ENCODE measurements at regions not wholly inside any gene's neighbourhood (a gene's known extent, or its start where the extent isn't known, plus 50 kb on each side); places are given as distances from the start of the nearest gene placed in this dataset.
A peak's percentile ranks its signal among the peaks of the same experiment; 100 is the strongest.
"Not testable (repeated sequence)": the region's sequence is repeated elsewhere in the genome, so short reads cannot be mapped to it uniquely, and the experiment has no call there.

DNA sequence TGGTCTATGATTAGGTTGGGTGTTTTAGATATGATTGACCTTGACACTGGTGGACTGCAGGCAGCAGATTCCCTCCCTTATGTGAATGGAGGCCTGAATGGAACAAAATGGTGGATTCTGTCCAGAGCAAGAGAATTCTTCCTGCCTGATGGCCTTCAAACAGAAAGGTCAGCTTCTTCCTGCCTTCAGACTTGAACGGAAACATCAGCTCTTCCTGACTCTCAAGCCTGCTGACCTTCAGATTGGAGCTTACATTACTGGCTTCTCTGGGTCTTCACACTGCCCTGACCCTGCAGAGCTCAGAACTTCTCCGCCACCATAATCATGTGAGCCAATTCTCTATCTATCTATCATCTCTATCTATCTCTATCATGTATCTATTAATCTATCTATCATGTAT is 111.6 kb downstream of the RAMP3 start:
- DNase-seq: no peak

DNA sequence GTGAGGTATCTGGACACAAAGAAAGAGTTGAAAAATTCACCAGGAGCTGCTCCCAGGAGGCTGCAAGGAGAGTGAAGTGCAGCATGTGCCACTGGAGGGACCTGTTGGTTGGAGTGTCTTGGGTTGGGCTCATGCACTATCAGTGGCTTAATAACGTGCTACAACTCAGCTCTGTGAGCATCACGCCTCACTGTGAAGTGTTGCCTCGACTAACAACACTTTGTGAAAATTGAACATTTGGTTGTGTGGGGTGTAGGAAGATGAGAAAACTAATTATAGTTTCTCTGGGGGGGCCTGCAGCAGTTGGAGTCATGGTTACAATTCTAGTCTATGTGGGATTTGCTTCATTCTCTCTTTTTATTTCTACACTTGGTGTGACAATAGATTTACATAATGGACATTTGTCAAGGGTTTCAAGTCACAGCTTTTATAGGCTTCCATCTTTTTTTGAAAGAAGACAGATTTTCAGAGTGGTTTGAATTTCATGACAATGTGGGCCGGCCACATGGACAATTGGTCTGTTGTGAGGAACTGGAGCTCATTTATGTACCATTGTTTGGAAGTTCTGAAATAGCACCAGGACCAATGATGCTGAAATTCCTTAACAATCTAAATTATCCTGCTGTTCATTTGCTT is 121.3 kb downstream of the RAMP3 start:
- no peak for DNase-seq

GRCh38 chr7:45289611-45290010 is 132.0 kb downstream of the RAMP3 start:
- not testable (repeated sequence) for DNase-seq

GRCh38 chr7:45290880-45291279 is 133.3 kb downstream of the RAMP3 start:
- no peak for DNase-seq

DNA sequence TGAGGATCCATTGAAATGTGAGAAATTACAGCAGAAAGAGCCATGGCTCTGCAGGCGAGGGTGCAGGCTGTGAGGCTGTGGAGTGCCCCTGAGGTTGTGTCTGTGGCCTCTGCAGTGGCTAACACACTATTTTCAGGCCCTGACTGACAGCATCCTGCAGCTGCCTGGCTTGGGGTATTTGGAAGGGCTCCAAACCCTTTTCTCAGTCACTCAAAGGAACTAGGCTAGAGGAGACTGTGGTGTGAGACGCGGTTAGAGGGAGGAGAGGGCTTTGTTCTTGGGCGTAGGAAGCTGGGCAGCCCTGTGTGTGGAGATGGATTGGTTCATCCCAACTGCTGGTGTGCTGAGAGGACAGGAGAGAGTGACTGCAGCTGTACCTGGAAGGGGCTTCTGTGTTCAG is 134.9 kb downstream of the RAMP3 start:
- DNase-seq: peak; percentile 6

DNA sequence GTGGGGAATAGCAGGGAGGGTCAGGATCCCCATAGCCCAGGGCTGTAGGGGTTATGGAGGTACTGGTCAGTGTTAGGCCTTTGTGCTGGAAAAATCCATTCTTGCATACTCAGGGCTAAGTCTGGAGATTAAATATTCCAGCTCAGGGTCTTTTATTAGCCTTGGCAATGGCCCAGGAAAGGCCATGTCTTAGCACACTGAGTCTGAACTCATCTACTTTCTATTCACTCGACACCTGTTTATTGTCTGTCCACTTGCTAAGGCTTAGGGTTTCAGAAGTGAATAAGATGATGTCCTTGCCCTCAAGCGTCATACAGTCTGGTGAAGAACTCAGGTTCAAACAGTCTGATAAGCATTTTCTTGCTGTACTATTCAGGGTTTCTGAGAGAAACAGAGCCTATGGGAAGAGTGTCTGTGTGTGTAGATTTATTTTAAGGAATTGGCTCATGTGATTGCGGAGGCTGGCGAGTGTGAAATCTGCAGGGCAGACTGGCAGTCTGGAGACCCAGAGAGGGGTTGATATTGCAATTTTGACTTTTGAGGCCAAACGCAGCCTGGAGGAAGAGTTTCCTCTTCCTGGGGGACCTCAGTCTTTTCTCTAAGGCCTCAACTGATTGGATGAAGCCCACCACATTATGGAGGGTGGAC is 135.8 kb downstream of the RAMP3 start:
- no peak for DNase-seq

- no peak for DNase-seq
Observed at GRCh38 chr7:45294559-45294958, 137.0 kb downstream of the RAMP3 start.

- no peak for DNase-seq
Observed at GRCh38 chr7:45295222-45295621, 137.6 kb downstream of the RAMP3 start.

GRCh38 chr7:45296748-45297147 is 139.2 kb downstream of the RAMP3 start:
- no peak for DNase-seq

DNA sequence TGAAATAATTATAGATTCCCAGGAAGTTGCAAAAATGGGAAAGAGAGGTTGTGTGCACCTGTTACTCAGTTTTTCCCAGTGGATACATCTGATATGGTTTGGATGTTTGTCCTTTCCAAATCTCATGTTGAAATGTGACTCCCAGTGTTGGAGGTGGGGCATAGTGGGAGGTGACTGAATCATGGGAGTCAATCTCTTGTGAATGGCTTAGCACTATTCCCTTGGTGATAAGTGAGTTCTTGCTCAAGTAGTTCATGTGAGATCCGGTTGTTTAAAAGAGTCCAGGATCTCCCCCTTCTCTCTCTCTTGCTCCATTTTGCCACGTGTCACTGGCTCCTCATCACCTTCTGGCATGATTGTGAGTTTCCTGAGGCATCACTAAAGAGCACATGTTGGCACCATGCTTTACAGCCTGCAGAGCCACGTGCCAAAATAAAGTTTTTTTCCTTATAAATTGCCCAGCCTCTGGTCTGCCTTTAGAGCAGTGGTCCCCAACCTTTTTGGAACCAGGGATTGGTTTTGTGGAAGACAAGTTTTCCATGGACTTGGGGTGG is 149.2 kb downstream of the RAMP3 start:
- DNase-seq: no peak

- no peak for DNase-seq
Observed at GRCh38 chr7:45311597-45311996, 154.0 kb downstream of the RAMP3 start.

GRCh38 chr7:45315512-45315911 is 157.9 kb downstream of the RAMP3 start:
- DNase-seq: not testable (repeated sequence)

DNA sequence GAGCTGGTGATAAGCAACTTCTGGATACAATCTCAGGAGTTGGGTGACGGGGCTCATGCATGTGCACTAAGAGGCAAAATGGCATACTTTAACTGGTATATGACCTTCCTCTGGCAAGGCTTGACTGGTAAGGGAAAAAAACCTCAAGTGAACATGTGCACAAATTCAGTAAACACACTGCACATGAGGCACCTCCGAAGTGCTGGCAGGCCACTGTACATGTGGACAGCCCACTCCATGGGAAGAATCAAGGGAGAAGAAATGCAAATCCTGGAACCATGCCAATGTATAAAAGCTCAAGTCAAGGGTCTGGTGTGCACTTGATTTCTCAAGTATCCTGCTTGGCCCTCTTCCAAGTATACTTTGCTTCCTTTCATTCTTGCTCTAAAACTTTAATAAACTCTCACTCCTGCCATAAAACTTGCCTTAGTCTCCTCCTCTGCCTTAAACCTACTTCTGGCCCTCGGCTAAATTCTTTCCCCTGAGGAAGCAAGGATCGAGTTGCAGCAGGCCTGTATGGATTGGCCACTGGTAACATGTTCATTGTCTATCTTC is 167.2 kb downstream of the RAMP3 start:
- peak; percentile 34 for DNase-seq

- DNase-seq: peak; percentile 74
Observed at GRCh38 chr7:45325378-45325777, 167.8 kb downstream of the RAMP3 start.

DNA sequence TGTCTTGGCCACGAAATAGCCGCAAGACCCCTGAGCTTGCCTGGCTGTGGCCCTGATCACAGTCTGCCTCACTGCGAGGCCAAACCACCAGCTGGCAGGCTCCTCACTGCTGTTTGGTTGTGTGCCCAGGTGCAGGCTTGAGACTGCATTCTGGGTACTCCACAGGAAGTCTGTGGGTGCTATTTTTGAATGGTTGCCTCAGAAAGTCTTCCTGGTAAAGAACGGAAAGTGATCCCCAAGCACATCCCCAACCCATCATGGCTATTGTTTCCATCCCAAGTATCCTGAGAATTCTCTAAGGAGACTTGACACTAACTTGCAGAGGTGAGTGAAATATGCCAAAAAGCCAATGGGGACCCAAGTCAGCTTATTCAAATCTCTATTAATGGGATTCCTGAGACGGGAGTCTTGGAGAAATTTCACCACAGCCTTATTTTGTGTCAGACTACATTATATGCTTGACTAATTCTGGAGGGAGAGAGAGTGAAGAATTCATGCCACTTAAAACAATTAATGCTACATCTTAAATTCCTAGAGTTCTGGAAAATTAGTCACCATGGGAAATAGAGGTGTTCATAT is 170.9 kb downstream of the RAMP3 start:
- DNase-seq: no peak

- no peak for DNase-seq
Observed at GRCh38 chr7:45331563-45331962, 174.0 kb downstream of the RAMP3 start.

DNA sequence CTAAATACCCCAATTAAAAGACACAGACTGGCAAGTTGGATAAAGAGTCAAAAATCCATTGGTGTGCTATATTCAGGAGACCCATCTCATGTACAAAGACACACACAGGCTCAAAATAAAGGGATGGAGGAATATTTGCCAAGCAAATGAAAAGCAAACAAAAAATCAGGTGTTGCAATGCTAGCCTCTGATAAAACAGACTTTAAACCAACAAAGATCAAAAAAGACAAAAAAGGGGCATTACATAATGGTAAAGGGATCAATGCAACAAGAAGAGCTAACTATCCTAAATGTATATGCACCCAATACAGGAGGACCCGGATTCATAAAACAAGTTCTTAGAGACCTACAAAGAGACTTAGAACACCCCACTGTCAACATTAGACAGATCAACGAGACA is 177.4 kb downstream of the RAMP3 start:
- not testable (repeated sequence) for DNase-seq

DNA sequence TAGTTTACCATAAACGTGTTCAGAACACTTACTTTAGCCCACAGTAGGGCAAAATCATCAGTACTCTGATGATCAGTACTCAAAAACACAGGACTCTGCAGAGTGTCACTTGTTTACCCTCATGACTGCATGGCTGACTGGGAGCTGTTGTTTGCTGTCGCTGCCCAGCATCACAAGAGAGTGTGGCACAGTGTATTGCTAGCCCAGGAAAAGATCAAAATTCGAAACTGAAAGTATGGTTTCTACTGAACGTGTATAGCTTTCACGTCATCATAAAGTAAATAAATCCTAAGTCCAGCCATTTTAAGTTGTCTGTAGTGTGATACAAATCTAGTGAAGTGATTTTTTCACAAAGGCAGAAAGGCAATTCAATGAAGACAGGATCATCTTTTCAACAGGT is 184.6 kb downstream of the RAMP3 start:
- peak; percentile 67 for DNase-seq

GRCh38 chr7:45343746-45344145 is 186.2 kb downstream of the RAMP3 start:
- DNase-seq: no peak

GRCh38 chr7:45347804-45348203 is 190.2 kb downstream of the RAMP3 start:
- peak; percentile 70 for DNase-seq

DNA sequence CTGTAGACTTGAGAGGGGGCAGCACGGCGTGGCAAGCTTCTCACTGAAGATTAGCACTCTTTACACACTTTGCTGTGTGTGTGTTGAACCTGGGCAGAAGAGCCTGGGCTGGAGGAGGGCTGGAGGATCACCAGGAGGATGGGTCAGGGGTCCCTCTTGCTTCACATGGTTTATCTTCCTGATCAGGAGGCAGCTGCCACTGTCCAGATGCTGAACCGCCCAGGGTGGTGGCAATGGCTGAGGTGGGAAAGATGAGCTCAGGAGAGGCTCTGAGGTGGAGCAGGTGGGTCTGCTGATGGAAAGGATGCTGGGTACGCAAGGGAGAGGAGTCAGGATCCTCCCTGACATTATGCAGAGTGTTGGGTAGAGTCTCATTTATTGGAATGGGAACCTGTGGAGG is 191.5 kb downstream of the RAMP3 start:
- no peak for DNase-seq

GRCh38 chr7:45350896-45351295 is 193.3 kb downstream of the RAMP3 start:
- DNase-seq: no peak

DNA sequence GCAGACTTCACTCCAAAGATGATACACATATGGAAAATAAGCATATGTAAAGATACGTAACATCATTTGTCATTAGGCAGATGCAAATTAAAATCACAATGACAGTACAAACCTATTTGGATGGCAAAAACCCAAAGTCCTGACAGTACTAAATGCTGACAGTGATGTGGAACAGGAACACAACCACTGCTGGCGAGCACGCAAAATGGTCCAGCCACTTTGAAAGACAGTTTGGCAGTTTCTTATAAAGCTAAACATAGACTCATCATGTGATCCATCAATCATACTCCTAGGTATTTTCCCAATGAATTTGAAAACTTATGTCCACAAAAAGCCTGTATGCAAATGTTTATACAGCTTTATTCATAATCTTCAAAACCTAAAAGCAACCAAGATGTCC is 200.7 kb downstream of the RAMP3 start:
- no peak for DNase-seq

GRCh38 chr7:45359250-45359649 is 201.7 kb downstream of the RAMP3 start:
- no peak for DNase-seq
